Adrenal gland (tissue), 5 donors: ENCODE measurements at regions not wholly inside any gene's neighbourhood (a gene's known extent, or its start where the extent isn't known, plus 50 kb on each side); places are given as distances from the start of the nearest gene placed in this dataset.

Experiments
- POLR2A ChIP-seq, 2 donors: fragments of 450-650 bp; IDR thresholded peaks; one replicate each; pipeline ENCODE4 v1.6.1; 2017; ENCODE audit warnings: antibody characterized with exemption in 2 of 2, mild to moderate bottlenecking in 2 of 2, moderate library complexity in 1 of 2
- TF ChIP-seq, protein P1 (sequence below), 6 experiments: fragments of 450-650 bp in 4 of 6; fragments of 200-600 bp in 2 of 6; sonication (generic) in 1 of 6; IDR thresholded peaks; 1 replicate in 5 of 6; 2 replicates in 1 of 6; pipeline versions ENCODE4 v1.5.1 to v1.8.0; 2016 to 2021; ENCODE audit warnings: antibody characterized with exemption in 6 of 6, mild to moderate bottlenecking in 2 of 6, moderate library complexity in 1 of 6
- donor health status: DM: no; HTN: no; CAD: no.

GRCh38 chr1:185445594-185445993, 128.6 kb upstream of the IVNS1ABP start:
- TF ChIP-seq, protein P1, sequence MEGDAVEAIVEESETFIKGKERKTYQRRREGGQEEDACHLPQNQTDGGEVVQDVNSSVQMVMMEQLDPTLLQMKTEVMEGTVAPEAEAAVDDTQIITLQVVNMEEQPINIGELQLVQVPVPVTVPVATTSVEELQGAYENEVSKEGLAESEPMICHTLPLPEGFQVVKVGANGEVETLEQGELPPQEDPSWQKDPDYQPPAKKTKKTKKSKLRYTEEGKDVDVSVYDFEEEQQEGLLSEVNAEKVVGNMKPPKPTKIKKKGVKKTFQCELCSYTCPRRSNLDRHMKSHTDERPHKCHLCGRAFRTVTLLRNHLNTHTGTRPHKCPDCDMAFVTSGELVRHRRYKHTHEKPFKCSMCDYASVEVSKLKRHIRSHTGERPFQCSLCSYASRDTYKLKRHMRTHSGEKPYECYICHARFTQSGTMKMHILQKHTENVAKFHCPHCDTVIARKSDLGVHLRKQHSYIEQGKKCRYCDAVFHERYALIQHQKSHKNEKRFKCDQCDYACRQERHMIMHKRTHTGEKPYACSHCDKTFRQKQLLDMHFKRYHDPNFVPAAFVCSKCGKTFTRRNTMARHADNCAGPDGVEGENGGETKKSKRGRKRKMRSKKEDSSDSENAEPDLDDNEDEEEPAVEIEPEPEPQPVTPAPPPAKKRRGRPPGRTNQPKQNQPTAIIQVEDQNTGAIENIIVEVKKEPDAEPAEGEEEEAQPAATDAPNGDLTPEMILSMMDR (IDR thresholded peaks at IDR 0.05) = no peak
- no peak for TF ChIP-seq POLR2A (IDR thresholded peaks at IDR 0.05)
